ENCODE measurements at regions not wholly inside any gene's neighbourhood (a gene's known extent, or its start where the extent isn't known, plus 50 kb on each side); places are given as distances from the start of the nearest gene placed in this dataset.

- TF ChIP-seq CTCF (IDR thresholded peaks at IDR 0.05; ENCODE audit: insufficient read depth, low read depth, low read length) (no peak), EZH2 (IDR thresholded peaks at IDR 0.05; ENCODE audit: insufficient read depth, low read length) (no peak)
These were observed 498.7 kb downstream of the DACH1 start for GRCh38 chr13:71368336-71368735.

Data from astrocyte (in vitro differentiated cells and primary cell).